Epithelial cell of esophagus (primary cell): ENCODE measurements at regions not wholly inside any gene's neighbourhood (a gene's known extent, or its start where the extent isn't known, plus 50 kb on each side); places are given as distances from the start of the nearest gene placed in this dataset.

ENCODE experiments used
- DNase-seq: peaks from one replicate; pipeline ENCODE4 v3.0.0; 2010; ENCODE audit warnings: low read depth
- H3K4me3 ChIP-seq: 2 replicates; pipeline ENCODE4 v1.5.1; 2011; ENCODE audit warnings: mild to moderate bottlenecking, low read length, control low read depth
- TF ChIP-seq, protein P1 (sequence below): IDR thresholded peaks from 2 replicates; pipeline ENCODE4 v1.5.1; 2011; ENCODE audit warnings: low read depth, mild to moderate bottlenecking, low read length, control low read depth, inconsistent platforms; ENCODE audit not compliant: insufficient read depth; ENCODE audit errors: missing control alignments

DNA sequence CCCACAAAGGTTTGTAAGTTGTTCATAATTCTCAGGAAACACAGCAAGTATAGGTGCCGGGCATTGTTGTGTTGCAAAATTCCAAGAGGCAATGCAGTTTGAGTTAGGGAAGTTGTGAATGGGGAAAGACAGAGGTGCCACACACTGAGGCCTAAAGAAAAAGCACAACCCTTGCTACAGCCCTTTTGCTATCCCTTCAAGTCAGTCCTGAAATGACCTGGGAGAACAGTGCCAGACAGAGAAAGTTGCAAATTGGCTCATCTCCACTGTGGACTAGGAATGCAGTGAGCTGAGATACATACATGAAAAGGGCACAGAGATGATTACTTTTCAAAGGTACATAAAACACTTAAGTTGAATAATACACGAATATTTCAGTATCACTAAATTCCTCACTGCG, 213.3 kb upstream of the TMTC1 start:
- no peak for DNase-seq
- no peak overlapping the region for H3K4me3 ChIP-seq
- TF ChIP-seq, protein P1, sequence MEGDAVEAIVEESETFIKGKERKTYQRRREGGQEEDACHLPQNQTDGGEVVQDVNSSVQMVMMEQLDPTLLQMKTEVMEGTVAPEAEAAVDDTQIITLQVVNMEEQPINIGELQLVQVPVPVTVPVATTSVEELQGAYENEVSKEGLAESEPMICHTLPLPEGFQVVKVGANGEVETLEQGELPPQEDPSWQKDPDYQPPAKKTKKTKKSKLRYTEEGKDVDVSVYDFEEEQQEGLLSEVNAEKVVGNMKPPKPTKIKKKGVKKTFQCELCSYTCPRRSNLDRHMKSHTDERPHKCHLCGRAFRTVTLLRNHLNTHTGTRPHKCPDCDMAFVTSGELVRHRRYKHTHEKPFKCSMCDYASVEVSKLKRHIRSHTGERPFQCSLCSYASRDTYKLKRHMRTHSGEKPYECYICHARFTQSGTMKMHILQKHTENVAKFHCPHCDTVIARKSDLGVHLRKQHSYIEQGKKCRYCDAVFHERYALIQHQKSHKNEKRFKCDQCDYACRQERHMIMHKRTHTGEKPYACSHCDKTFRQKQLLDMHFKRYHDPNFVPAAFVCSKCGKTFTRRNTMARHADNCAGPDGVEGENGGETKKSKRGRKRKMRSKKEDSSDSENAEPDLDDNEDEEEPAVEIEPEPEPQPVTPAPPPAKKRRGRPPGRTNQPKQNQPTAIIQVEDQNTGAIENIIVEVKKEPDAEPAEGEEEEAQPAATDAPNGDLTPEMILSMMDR = no peak

DNA sequence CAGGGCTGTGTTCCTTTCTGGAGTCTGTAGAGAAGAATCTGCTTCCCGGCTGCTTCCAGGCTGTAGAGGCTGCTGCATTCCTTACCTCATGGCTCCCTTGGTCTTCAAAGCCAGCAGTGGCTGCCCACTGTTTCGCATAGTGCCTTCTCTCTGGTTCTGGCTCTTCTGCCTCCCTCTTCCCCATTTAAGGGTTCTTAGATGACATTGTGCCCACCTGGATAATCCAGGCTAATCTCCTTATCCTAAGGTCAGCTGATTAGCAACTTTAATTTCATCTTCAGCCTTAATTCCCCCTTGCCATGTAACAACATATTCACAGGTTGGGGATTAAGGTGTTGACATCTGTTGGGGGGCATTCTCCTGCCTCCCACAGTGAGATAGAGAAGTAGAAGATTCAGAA, 208.6 kb upstream of the TMTC1 start:
- no peak for DNase-seq
- TF ChIP-seq, protein P1 = no peak
- no peak overlapping the region for H3K4me3 ChIP-seq

DNA sequence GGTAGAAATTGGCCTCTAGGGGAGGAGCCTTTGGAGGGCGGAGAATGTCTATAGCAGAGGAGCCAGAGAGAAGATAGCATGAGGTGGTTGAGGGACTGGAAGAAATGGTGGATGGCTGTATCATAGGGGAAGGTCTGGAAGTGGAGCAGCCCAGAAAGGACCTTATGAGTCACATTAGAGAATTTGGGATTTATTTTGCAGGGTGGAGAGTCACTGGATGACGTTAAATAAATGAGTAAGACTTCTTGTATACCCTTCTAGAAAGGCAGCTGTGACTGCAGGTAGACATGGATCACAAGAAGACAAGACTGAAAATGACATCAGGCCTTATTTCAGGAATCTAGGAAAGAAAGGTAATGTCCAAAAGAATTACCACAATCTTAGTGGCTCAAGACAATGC, 208.2 kb upstream of the TMTC1 start:
- no peak for DNase-seq
- TF ChIP-seq, protein P1 = no peak
- no peak overlapping the region for H3K4me3 ChIP-seq

DNA sequence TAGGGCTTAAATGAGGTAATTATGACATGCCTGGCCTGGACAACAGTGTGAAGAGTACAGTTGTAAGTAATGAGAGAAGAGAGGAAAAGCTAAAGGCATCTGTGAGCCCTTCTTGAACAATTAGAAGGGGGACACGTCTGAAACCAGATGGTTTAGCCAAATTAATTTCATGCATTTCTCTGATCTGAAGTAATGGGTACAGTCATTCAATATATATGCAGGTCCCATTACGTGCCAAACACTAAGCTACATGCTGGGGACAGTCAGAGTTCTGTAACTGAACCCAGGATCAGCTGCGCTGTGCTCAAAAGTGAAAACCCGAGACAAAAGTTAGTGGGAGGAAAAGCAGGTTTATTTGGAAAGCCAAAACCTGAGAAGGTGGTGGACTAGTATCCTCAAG, 207.2 kb upstream of the TMTC1 start:
- TF ChIP-seq, protein P1 = no peak

DNA sequence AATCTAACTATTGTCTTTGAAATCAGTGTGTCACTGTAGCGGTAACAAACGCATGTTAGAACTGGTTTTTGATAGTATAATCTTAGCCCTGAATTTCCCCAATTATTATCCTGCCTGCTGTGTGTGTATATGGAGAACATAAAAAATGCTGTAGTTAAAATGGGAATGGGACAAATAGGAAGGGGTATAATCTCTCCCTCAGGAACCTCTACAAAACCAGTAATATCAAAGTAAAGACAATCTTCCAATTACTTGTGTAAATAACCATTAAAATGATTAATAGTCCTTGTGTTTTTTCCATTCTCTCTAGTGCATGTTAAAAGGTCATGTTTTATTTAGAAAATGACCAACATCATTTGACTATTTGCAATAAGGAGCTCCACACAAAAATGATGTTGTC, 200.1 kb upstream of the TMTC1 start:
- TF ChIP-seq, protein P1 = no peak
- no peak for DNase-seq
- no peak overlapping the region for H3K4me3 ChIP-seq

More for the DNA sequence above, 207.2 kb upstream of the TMTC1 start:
- no peak overlapping the region for H3K4me3 ChIP-seq
- DNase-seq = no peak

DNA sequence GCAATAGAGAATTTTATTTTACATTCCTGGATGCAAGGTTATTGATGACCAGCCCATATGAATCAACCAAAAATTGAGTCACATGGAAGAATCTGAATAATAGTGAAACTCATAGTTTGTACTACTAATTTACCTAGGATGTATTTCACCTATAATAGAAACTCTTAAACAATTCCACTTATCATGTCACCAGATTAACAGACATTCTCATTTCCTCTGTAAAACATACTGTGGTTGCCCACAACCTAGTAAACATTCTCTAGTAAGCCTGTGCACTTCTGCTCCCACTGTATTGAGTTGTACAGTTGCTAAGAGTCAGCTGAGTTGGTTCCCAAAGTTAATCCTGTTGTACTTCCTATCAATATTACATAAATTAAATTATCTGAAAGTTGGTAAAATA, 196.6 kb upstream of the TMTC1 start:
- TF ChIP-seq, protein P1 = no peak
- no peak for DNase-seq
- no peak overlapping the region for H3K4me3 ChIP-seq

DNA sequence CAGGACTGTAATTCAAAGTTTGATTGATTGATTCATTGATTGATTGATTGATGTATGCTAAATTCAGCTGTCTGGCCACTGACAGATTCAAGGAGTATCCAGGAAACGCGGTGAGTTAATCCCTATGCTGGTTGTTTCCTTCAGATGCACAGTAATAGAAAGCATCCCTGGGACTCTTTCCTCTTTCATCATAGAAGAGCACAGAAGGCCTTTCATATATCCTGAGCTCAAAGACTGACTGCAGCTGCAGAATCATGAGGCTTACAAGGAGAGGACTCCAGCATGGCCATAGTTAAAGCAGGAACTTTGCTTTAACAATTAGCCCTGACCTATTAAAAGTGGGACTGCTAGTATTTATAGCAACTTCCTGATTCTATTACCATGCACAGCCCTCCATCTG, 187.7 kb upstream of the TMTC1 start:
- no peak for DNase-seq
- no peak overlapping the region for H3K4me3 ChIP-seq
- TF ChIP-seq, protein P1 = no peak
